ENCODE measurements at regions not wholly inside any gene's neighbourhood (a gene's known extent, or its start where the extent isn't known, plus 50 kb on each side); places are given as distances from the start of the nearest gene placed in this dataset.

DNA sequence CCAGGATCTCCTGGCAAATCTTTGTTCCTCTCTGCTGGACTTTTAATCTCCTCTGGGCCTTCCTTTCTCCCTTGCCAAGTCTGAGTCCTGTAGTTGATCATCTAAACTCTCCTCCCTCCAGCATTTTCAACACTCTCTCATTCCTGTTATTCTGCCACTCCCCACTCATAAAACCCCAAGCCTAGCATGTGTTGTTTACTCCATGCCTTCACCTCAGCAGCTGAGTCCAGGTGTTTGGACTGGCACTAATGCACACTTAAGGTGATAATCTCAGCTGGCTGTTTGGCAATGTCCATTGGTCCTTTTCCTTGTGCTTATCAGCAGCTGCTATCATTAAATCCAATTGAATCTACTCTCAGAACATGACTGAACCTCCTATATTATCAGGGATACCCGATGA lies 876.8 kb upstream of the TENM4 start:
- Histone ChIP-seq H3K9me3 (ENCODE audit: control insufficient read depth in 4 of 4, insufficient read depth in 3 of 4, low read length in 3 of 4) (no peaks in the 10 kb centered on the region), H3K27ac (ENCODE audit: low read depth in 1 of 2, low read length in 1 of 2) (no peak overlapping the region), H3K27me3 (ENCODE audit: control insufficient read depth in 3 of 3, insufficient read depth in 3 of 3, low read length in 2 of 3) (no peaks in the 10 kb centered on the region), H3K4me1 (ENCODE audit: control insufficient read depth in 5 of 5, insufficient read depth in 5 of 5, low read length in 5 of 5) (no peaks in the 10 kb centered on the region), H3K36me3 (ENCODE audit: control insufficient read depth in 4 of 4, insufficient read depth in 4 of 4, low read length in 4 of 4) (no peaks in the 10 kb centered on the region), H3K9ac (ENCODE audit: insufficient read depth in 1 of 2, low read length in 2 of 2) (no peak overlapping the region), H3K4me3 (no peak overlapping the region)
- DNase-seq: no peak
- TF ChIP-seq, protein P1, sequence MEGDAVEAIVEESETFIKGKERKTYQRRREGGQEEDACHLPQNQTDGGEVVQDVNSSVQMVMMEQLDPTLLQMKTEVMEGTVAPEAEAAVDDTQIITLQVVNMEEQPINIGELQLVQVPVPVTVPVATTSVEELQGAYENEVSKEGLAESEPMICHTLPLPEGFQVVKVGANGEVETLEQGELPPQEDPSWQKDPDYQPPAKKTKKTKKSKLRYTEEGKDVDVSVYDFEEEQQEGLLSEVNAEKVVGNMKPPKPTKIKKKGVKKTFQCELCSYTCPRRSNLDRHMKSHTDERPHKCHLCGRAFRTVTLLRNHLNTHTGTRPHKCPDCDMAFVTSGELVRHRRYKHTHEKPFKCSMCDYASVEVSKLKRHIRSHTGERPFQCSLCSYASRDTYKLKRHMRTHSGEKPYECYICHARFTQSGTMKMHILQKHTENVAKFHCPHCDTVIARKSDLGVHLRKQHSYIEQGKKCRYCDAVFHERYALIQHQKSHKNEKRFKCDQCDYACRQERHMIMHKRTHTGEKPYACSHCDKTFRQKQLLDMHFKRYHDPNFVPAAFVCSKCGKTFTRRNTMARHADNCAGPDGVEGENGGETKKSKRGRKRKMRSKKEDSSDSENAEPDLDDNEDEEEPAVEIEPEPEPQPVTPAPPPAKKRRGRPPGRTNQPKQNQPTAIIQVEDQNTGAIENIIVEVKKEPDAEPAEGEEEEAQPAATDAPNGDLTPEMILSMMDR (IDR thresholded peaks at IDR 0.05; ENCODE audit: control extremely low read depth, extremely low read depth): no peak
- no peak for ATAC-seq (ENCODE audit: insufficient read depth, low FRiP score)
- WGBS, 2 donors: 82 to 100% methylated on average over 1 of the region's 1 CpG

GRCh38 chr11:80315200-80315599 lies 874.4 kb upstream of the TENM4 start:
- H3K9me3 ChIP-seq (ENCODE audit: control insufficient read depth in 4 of 4, insufficient read depth in 3 of 4, low read length in 3 of 4): peaks cover 0 to 4% (median 0%) of the 10 kb centered on the region in 4 donors
- TF ChIP-seq, protein P1 (IDR thresholded peaks at IDR 0.05; ENCODE audit: control extremely low read depth, extremely low read depth): no peak
- ATAC-seq (ENCODE audit: insufficient read depth, low FRiP score): no peak
- no peak overlapping the region for H3K9ac ChIP-seq (ENCODE audit: insufficient read depth in 1 of 2, low read length in 2 of 2)
- H3K27ac ChIP-seq (ENCODE audit: low read depth in 1 of 2, low read length in 1 of 2): no peak overlapping the region
- no peak for DNase-seq
- no peak overlapping the region for H3K4me3 ChIP-seq
- 51 to 58% methylated on average over 2 of the region's 2 CpGs for WGBS, 2 donors
- H3K27me3 ChIP-seq (ENCODE audit: control insufficient read depth in 3 of 3, insufficient read depth in 3 of 3, low read length in 2 of 3): no peaks in the 10 kb centered on the region
- H3K36me3 ChIP-seq (ENCODE audit: control insufficient read depth in 4 of 4, insufficient read depth in 4 of 4, low read length in 4 of 4): no peaks in the 10 kb centered on the region
- H3K4me1 ChIP-seq (ENCODE audit: control insufficient read depth in 5 of 5, insufficient read depth in 5 of 5, low read length in 5 of 5): no peaks in the 10 kb centered on the region

DNA sequence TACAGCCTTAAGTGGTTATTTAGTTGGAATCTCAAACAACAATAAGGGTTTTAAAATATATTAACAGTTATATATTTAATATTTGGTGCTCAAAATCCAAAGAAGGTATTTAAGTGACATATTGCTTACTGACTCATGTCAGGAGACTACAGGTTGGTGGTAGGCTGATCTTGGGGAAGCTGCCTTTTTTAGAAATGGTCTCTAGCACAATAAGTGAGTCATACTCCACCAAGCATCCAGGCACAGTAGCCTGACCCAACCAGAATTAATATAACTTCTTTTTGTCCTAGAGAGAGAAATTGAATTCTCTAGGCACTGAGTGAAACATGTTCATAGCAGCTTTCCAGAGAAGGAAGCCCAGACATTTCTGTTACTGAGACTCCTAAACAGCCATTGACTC lies 868.5 kb upstream of the TENM4 start:
- DNase-seq: no peak
- no peak overlapping the region for H3K27ac ChIP-seq (ENCODE audit: low read depth in 1 of 2, low read length in 1 of 2)
- no peak overlapping the region for H3K9ac ChIP-seq (ENCODE audit: insufficient read depth in 1 of 2, low read length in 2 of 2)
- peaks cover 0 to 4% (median 0%) of the 10 kb centered on the region in 4 donors for H3K9me3 ChIP-seq (ENCODE audit: control insufficient read depth in 4 of 4, insufficient read depth in 3 of 4, low read length in 3 of 4)
- no peaks in the 10 kb centered on the region for H3K4me1 ChIP-seq (ENCODE audit: control insufficient read depth in 5 of 5, insufficient read depth in 5 of 5, low read length in 5 of 5)
- no peaks in the 10 kb centered on the region for H3K27me3 ChIP-seq (ENCODE audit: control insufficient read depth in 3 of 3, insufficient read depth in 3 of 3, low read length in 2 of 3)
- TF ChIP-seq, protein P1 (IDR thresholded peaks at IDR 0.05; ENCODE audit: control extremely low read depth, extremely low read depth): no peak
- no peak for ATAC-seq (ENCODE audit: insufficient read depth, low FRiP score)
- no peak overlapping the region for H3K4me3 ChIP-seq
- H3K36me3 ChIP-seq (ENCODE audit: control insufficient read depth in 4 of 4, insufficient read depth in 4 of 4, low read length in 4 of 4): no peaks in the 10 kb centered on the region

- TF ChIP-seq, protein P1 (IDR thresholded peaks at IDR 0.05; ENCODE audit: control extremely low read depth, extremely low read depth): no peak
- Histone ChIP-seq H3K4me1 (ENCODE audit: control insufficient read depth in 5 of 5, insufficient read depth in 5 of 5, low read length in 5 of 5) (no peaks in the 10 kb centered on the region), H3K36me3 (ENCODE audit: control insufficient read depth in 4 of 4, insufficient read depth in 4 of 4, low read length in 4 of 4) (no peaks in the 10 kb centered on the region), H3K9me3 (ENCODE audit: control insufficient read depth in 4 of 4, insufficient read depth in 3 of 4, low read length in 3 of 4) (peaks cover 0 to 7% (median 2%) of the 10 kb centered on the region in 4 donors), H3K27me3 (ENCODE audit: control insufficient read depth in 3 of 3, insufficient read depth in 3 of 3, low read length in 2 of 3) (no peaks in the 10 kb centered on the region), H3K4me3 (no peak overlapping the region), H3K27ac (ENCODE audit: low read depth in 1 of 2, low read length in 1 of 2) (no peak overlapping the region), H3K9ac (ENCODE audit: insufficient read depth in 1 of 2, low read length in 2 of 2) (no peak overlapping the region)
- 92 to 95% methylated on average over 2 of the region's 2 CpGs for WGBS, 2 donors
- DNase-seq: no peak
- ATAC-seq (ENCODE audit: insufficient read depth, low FRiP score): no peak
Observed at GRCh38 chr11:80307676-80308075, 866.8 kb upstream of the TENM4 start.

Measured in lung (tissue), 11 donors.